Neural progenitor cell (in vitro differentiated cells): ENCODE measurements at regions not wholly inside any gene's neighbourhood (a gene's known extent, or its start where the extent isn't known, plus 50 kb on each side); places are given as distances from the start of the nearest gene placed in this dataset.
"Not testable (repeated sequence)": the region's sequence is repeated elsewhere in the genome, so short reads cannot be mapped to it uniquely, and the experiment has no call there.

Source experiments
- DNase-seq: peaks from one replicate; pipeline ENCODE4 v3.0.0-alpha.2; 2016; ENCODE audit warnings: low spot score
- H2AFZ ChIP-seq: fragments of 200-600 bp; sonication (generic); replicated peaks from 2 replicates; pipeline ENCODE4 v1.6.1; 2016; ENCODE audit warnings: antibody characterized with exemption
- H3F3A ChIP-seq: fragments of 200-600 bp; sonication (generic); 2 replicates; pipeline ENCODE4 v1.6.1; 2016; ENCODE audit warnings: antibody characterized with exemption, low read depth
- H3K27ac ChIP-seq: fragments of 200-600 bp; sonication (generic); 2 replicates; pipeline ENCODE4 v1.5.1; 2016; ENCODE audit warnings: mild to moderate bottlenecking
- H3K27me3 ChIP-seq: fragments of 200-600 bp; sonication (generic); 2 replicates; pipeline ENCODE4 v1.6.1; 2016; ENCODE audit warnings: mild to moderate bottlenecking, moderate library complexity
- H3K36me3 ChIP-seq: fragments of 200-600 bp; sonication (generic); 2 replicates; pipeline ENCODE4 v1.5.1; 2016
- H3K4me1 ChIP-seq: fragments of 200-600 bp; sonication (generic); 2 replicates; pipeline ENCODE4 v1.6.1; 2016; ENCODE audit warnings: mixed run types
- H3K4me2 ChIP-seq: fragments of 200-600 bp; sonication (generic); 2 replicates; pipeline ENCODE4 v1.6.1; 2016
- H3K4me3 ChIP-seq: fragments of 200-600 bp; sonication (generic); 2 replicates; pipeline ENCODE4 v1.5.1; 2016
- H3K79me2 ChIP-seq: fragments of 200-600 bp; sonication (generic); 2 replicates; pipeline ENCODE4 v1.6.1; 2016; ENCODE audit warnings: low read depth
- H3K9ac ChIP-seq: fragments of 200-600 bp; sonication (generic); 2 replicates; pipeline ENCODE4 v1.6.1; 2016
- H3K9me3 ChIP-seq: fragments of 200-600 bp; sonication (generic); 2 replicates; pipeline ENCODE4 v1.5.1; 2016; ENCODE audit warnings: low read depth
- H4K20me1 ChIP-seq: fragments of 200-600 bp; sonication (generic); 2 replicates; pipeline ENCODE4 v1.6.1; 2016; ENCODE audit warnings: low read depth
- H3K27ac Mint-ChIP-seq: 3 replicates; pipeline ENCODE4 v1.8.0; 2021; ENCODE audit warnings: mixed read lengths
- H3K27me3 Mint-ChIP-seq: 2 replicates; pipeline ENCODE4 v1.8.0; 2022; ENCODE audit warnings: low read depth, mild to moderate bottlenecking, inconsistent platforms, moderate library complexity, mixed read lengths; ENCODE audit not compliant: insufficient read depth
- H3K36me3 Mint-ChIP-seq: 3 replicates; pipeline ENCODE4 v1.8.0; 2021; ENCODE audit warnings: mixed read lengths
- H3K4me1 Mint-ChIP-seq: 3 replicates; pipeline ENCODE4 v1.8.0; 2021; ENCODE audit warnings: mixed read lengths
- H3K4me3 Mint-ChIP-seq: 3 replicates; pipeline ENCODE4 v1.8.0; 2021; ENCODE audit warnings: mild to moderate bottlenecking, moderate library complexity, mixed read lengths
- H3K9me3 Mint-ChIP-seq: 3 replicates; pipeline ENCODE4 v1.8.0; 2020; ENCODE audit warnings: mixed read lengths
- CTCF ChIP-seq: fragments of 200-600 bp; sonication (generic); IDR thresholded peaks from 2 replicates; pipeline ENCODE4 v1.5.1; 2017; ENCODE audit warnings: antibody characterized with exemption, mild to moderate bottlenecking
- EZH2 ChIP-seq: fragments of 200-600 bp; sonication (generic); IDR thresholded peaks from 2 replicates; pipeline ENCODE4 v1.6.1; 2017; ENCODE audit warnings: antibody characterized with exemption, mild to moderate bottlenecking, moderate library complexity
- EZH2phosphoT487 ChIP-seq: fragments of 200-600 bp; sonication (generic); IDR thresholded peaks from 2 replicates; pipeline ENCODE4 v1.6.1; 2017; ENCODE audit warnings: antibody characterized with exemption

- H3K27ac ChIP-seq, result no peak overlapping the region
- no peak overlapping the region for H3K4me2 ChIP-seq
- H3F3A ChIP-seq, result no peaks in the 10 kb centered on the region
- no peak overlapping the region for H2AFZ ChIP-seq
- H4K20me1 ChIP-seq, result no peaks in the 10 kb centered on the region
- H3K4me1 Mint-ChIP-seq, result peaks cover 16% of the 10 kb centered on the region
- no peak overlapping the region for H3K27ac Mint-ChIP-seq
- H3K36me3 ChIP-seq, result no peaks in the 10 kb centered on the region
- H3K4me1 ChIP-seq, result no peaks in the 10 kb centered on the region
- no peak overlapping the region for H3K4me3 Mint-ChIP-seq
- H3K36me3 Mint-ChIP-seq, result no peaks in the 10 kb centered on the region
- peaks cover 2% of the 10 kb centered on the region for H3K9me3 Mint-ChIP-seq
- no peak for DNase-seq
- no peaks in the 10 kb centered on the region for H3K9me3 ChIP-seq
- H3K4me3 ChIP-seq, result no peak overlapping the region
- H3K27me3 ChIP-seq, result no peaks in the 10 kb centered on the region
- TF ChIP-seq CTCF (no peak), EZH2phosphoT487 (no peak), EZH2 (no peak)
- no peak overlapping the region for H3K9ac ChIP-seq
- H3K27me3 Mint-ChIP-seq, result peaks cover 8% of the 10 kb centered on the region
- H3K79me2 ChIP-seq, result no peaks in the 10 kb centered on the region
Observed at GRCh38 chr2:20113004-20113796, 61.8 kb upstream of the LAPTM4A start.

GRCh38 chr2:20112361-20112760, 60.9 kb upstream of the LAPTM4A start:
- DNase-seq, H3K27ac ChIP-seq, H3K27me3 ChIP-seq, H3K36me3 Mint-ChIP-seq, H3K27me3 Mint-ChIP-seq, H3K9me3 Mint-ChIP-seq, H3K27ac Mint-ChIP-seq, H3K4me2 ChIP-seq, H3K4me3 ChIP-seq, H4K20me1 ChIP-seq, H3F3A ChIP-seq, H3K79me2 ChIP-seq, H3K36me3 ChIP-seq, H3K9me3 ChIP-seq, H3K4me1 ChIP-seq, H3K4me3 Mint-ChIP-seq, H3K9ac ChIP-seq, H2AFZ ChIP-seq: not testable (repeated sequence)
- H3K4me1 Mint-ChIP-seq, result peaks cover 16% of the 10 kb centered on the region

GRCh38 chr2:20111311-20112131, 60.1 kb upstream of the LAPTM4A start:
- DNase-seq, result no peak
- Histone ChIP-seq H3K27me3 (peaks cover 1% of the 10 kb centered on the region), H3K79me2 (no peaks in the 10 kb centered on the region), H3K9ac (no peak overlapping the region), H3K4me1 (no peaks in the 10 kb centered on the region), H3K27ac (no peak overlapping the region), H4K20me1 (no peaks in the 10 kb centered on the region), H3F3A (no peaks in the 10 kb centered on the region), H3K4me2 (no peak overlapping the region), H3K4me3 (no peak overlapping the region), H3K9me3 (no peaks in the 10 kb centered on the region), H2AFZ (no peak overlapping the region), H3K36me3 (no peaks in the 10 kb centered on the region)
- no peak for TF ChIP-seq EZH2
- TF ChIP-seq EZH2phosphoT487, result no peak
- TF ChIP-seq CTCF, result no peak
- H3K9me3 Mint-ChIP-seq, result peaks cover 5% of the 10 kb centered on the region
- peaks cover 18% of the 10 kb centered on the region for H3K4me1 Mint-ChIP-seq
- peak overlapping the region; percentile 60 for H3K4me3 Mint-ChIP-seq
- peaks cover 10% of the 10 kb centered on the region for H3K27me3 Mint-ChIP-seq
- no peak overlapping the region for H3K27ac Mint-ChIP-seq
- H3K36me3 Mint-ChIP-seq, result no peaks in the 10 kb centered on the region

- Histone ChIP-seq H4K20me1 (no peaks in the 10 kb centered on the region), H3K4me3 (no peak overlapping the region), H3K9me3 (no peaks in the 10 kb centered on the region), H3K4me1 (no peaks in the 10 kb centered on the region), H3K36me3 (no peaks in the 10 kb centered on the region), H3K27me3 (peaks cover 8% of the 10 kb centered on the region), H3K79me2 (no peaks in the 10 kb centered on the region), H3K27ac (no peak overlapping the region), H3F3A (no peaks in the 10 kb centered on the region), H3K4me2 (no peak overlapping the region), H3K9ac (no peak overlapping the region), H2AFZ (no peak overlapping the region)
- Mint-ChIP-seq H3K27ac (peak overlapping the region; percentile 60), H3K4me1 (peaks cover 18% of the 10 kb centered on the region), H3K36me3 (no peaks in the 10 kb centered on the region), H3K4me3 (peak overlapping the region; percentile 60), H3K9me3 (peaks cover 5% of the 10 kb centered on the region), H3K27me3 (peaks cover 8% of the 10 kb centered on the region)
- no peak for TF ChIP-seq EZH2
- DNase-seq, result no peak
Observed at GRCh38 chr2:20110876-20111275, 59.4 kb upstream of the LAPTM4A start.
